ENCODE measurements at regions not wholly inside any gene's neighbourhood (a gene's known extent, or its start where the extent isn't known, plus 50 kb on each side); places are given as distances from the start of the nearest gene placed in this dataset.

GRCh38 chr6:169385237-169385880 is 131.7 kb upstream of the THBS2 start:
- no TSS peak for BruUV-seq (replicated peaks)
- H3K79me2 ChIP-seq (ENCODE audit: low read depth): no peaks in the 10 kb centered on the region

GRCh38 chr6:169384291-169384690 is 130.6 kb upstream of the THBS2 start:
- Histone ChIP-seq H2AFZ (no peak overlapping the region), H3K4me2 (no peak overlapping the region), H3K4me3 (no peak overlapping the region), H4K20me1 (ENCODE audit: insufficient read depth) (no peaks in the 10 kb centered on the region), H3K9me2 (ENCODE audit: insufficient read depth) (no peaks in the 10 kb centered on the region), H3K4me1 (replicated peaks; ENCODE audit: insufficient read depth) (no peaks in the 10 kb centered on the region), H3K27ac (no peak overlapping the region), H3K27me3 (ENCODE audit: insufficient read depth, low read depth) (peaks cover 69% of the 10 kb centered on the region), H3K79me2 (ENCODE audit: low read depth) (no peaks in the 10 kb centered on the region), H3F3A (ENCODE audit: insufficient read depth, low read depth) (no peaks in the 10 kb centered on the region), H3K9me3 (ENCODE audit: insufficient read depth, low read depth) (no peaks in the 10 kb centered on the region), H3K36me3 (ENCODE audit: low read depth) (no peaks in the 10 kb centered on the region)
- ChIA-PET POLR2A (ENCODE audit: unreplicated experiment) (no interaction called here), CTCF (no interaction called here)
- DNase-seq: no peak
- intact Hi-C loops (cut with micrococcal nuclease; ENCODE audit: unreplicated experiment): no loop called here
- no TSS peak for BruUV-seq (replicated peaks)
- TF ChIP-seq CTCF (conservative IDR thresholded peaks at IDR 0.05) (no peak), EZH2 (IDR thresholded peaks at IDR 0.05; ENCODE audit: low read depth) (no peak)

More at GRCh38 chr6:169385237-169385880, 131.7 kb upstream of the THBS2 start:
- Histone ChIP-seq H3K4me3 (no peak overlapping the region), H3K4me2 (no peak overlapping the region), H4K20me1 (ENCODE audit: insufficient read depth) (no peaks in the 10 kb centered on the region), H3K27ac (no peak overlapping the region), H2AFZ (no peak overlapping the region), H3K27me3 (ENCODE audit: insufficient read depth, low read depth) (peaks cover 61% of the 10 kb centered on the region), H3K9me2 (ENCODE audit: insufficient read depth) (no peaks in the 10 kb centered on the region), H3K4me1 (replicated peaks; ENCODE audit: insufficient read depth) (no peaks in the 10 kb centered on the region), H3K9me3 (ENCODE audit: insufficient read depth, low read depth) (no peaks in the 10 kb centered on the region), H3K36me3 (ENCODE audit: low read depth) (no peaks in the 10 kb centered on the region), H3F3A (ENCODE audit: insufficient read depth, low read depth) (no peaks in the 10 kb centered on the region)
- POLR2A ChIA-PET (ENCODE audit: unreplicated experiment): no interaction called here
- CTCF ChIA-PET: no interaction called here
- no peak for TF ChIP-seq EZH2 (IDR thresholded peaks at IDR 0.05; ENCODE audit: low read depth)
- no peak for TF ChIP-seq CTCF (conservative IDR thresholded peaks at IDR 0.05)
- DNase-seq: no peak
- intact Hi-C loops (cut with micrococcal nuclease; ENCODE audit: unreplicated experiment): no loop called here

GRCh38 chr6:169383265-169383664 is 129.6 kb upstream of the THBS2 start:
- no peaks in the 10 kb centered on the region for H4K20me1 ChIP-seq (ENCODE audit: insufficient read depth)
- DNase-seq: no peak
- CTCF ChIA-PET: no interaction called here
- intact Hi-C loops (cut with micrococcal nuclease; ENCODE audit: unreplicated experiment): loop anchor here (2.0 kb wide), 1 partner anchor 72 kb away; no protein-coding TSS in a partner anchor
- no peaks in the 10 kb centered on the region for H3K9me2 ChIP-seq (ENCODE audit: insufficient read depth)
- POLR2A ChIA-PET (ENCODE audit: unreplicated experiment): no interaction called here
- peaks cover 70% of the 10 kb centered on the region for H3K27me3 ChIP-seq (ENCODE audit: insufficient read depth, low read depth)
- H3K27ac ChIP-seq: no peak overlapping the region
- no peak overlapping the region for H2AFZ ChIP-seq
- H3K4me3 ChIP-seq: no peak overlapping the region
- H3K36me3 ChIP-seq (ENCODE audit: low read depth): no peaks in the 10 kb centered on the region
- TF ChIP-seq EZH2 (IDR thresholded peaks at IDR 0.05; ENCODE audit: low read depth) (no peak), CTCF (conservative IDR thresholded peaks at IDR 0.05) (no peak)
- H3K4me2 ChIP-seq: no peak overlapping the region
- no peaks in the 10 kb centered on the region for H3K79me2 ChIP-seq (ENCODE audit: low read depth)
- no TSS peak for BruUV-seq (replicated peaks)
- H3K9me3 ChIP-seq (ENCODE audit: insufficient read depth, low read depth): no peaks in the 10 kb centered on the region
- H3K4me1 ChIP-seq (replicated peaks; ENCODE audit: insufficient read depth): no peaks in the 10 kb centered on the region
- H3F3A ChIP-seq (ENCODE audit: insufficient read depth, low read depth): no peaks in the 10 kb centered on the region
